ENCODE measurements at regions not wholly inside any gene's neighbourhood (a gene's known extent, or its start where the extent isn't known, plus 50 kb on each side); places are given as distances from the start of the nearest gene placed in this dataset.
"Not testable (repeated sequence)": the region's sequence is repeated elsewhere in the genome, so short reads cannot be mapped to it uniquely, and the experiment has no call there.

- no peaks in the 10 kb centered on the region for H4K20me1 ChIP-seq
- no peak overlapping the region for H3K27ac ChIP-seq
- H3K9ac ChIP-seq: no peak overlapping the region
- peaks cover 0 to 10% (median 0%) of the 10 kb centered on the region in 10 experiments; a peak in 7 of 20 replicates for H3K4me1 ChIP-seq
- H3K4me2 ChIP-seq: no peak overlapping the region
- no peak overlapping the region for H3K4me3 ChIP-seq
- H3K27me3 ChIP-seq: no peaks in the 10 kb centered on the region
- H3K9me3 ChIP-seq (replicated peaks in 1 of 11): peaks cover 39 to 64% (median 55%) of the 10 kb centered on the region in 11 experiments
- H3K36me3 ChIP-seq: no peaks in the 10 kb centered on the region
- no peak for TF ChIP-seq Cebpa-rat (IDR thresholded peaks at IDR 0.05)
Observed at GRCh38 chr12:67103521-67103920, 165.6 kb upstream of the CAND1 start.

GRCh38 chr12:67107235-67107634, 161.9 kb upstream of the CAND1 start:
- Histone ChIP-seq H3K4me3 (no peak overlapping the region), H3K27ac (no peak overlapping the region), H3K36me3 (no peaks in the 10 kb centered on the region), H3K4me1 (peaks cover 0 to 15% (median 4%) of the 10 kb centered on the region in 10 experiments; a peak in 10 of 20 replicates), H3K4me2 (peak overlapping the region in 4 of 11 experiments; percentile 1 to 37 (median 34); a peak in 5 of 22 replicates), H3K27me3 (no peaks in the 10 kb centered on the region), H4K20me1 (no peaks in the 10 kb centered on the region), H3K9me3 (replicated peaks in 1 of 11) (peaks cover 37 to 58% (median 46%) of the 10 kb centered on the region in 11 experiments), H3K9ac (no peak overlapping the region)
- no peak for TF ChIP-seq Cebpa-rat (IDR thresholded peaks at IDR 0.05)

- Histone ChIP-seq H4K20me1 (no peaks in the 10 kb centered on the region), H3K4me1 (peaks cover 0 to 21% (median 9%) of the 10 kb centered on the region in 10 experiments; a peak in 12 of 20 replicates), H3K36me3 (no peaks in the 10 kb centered on the region), H3K27me3 (no peaks in the 10 kb centered on the region), H3K9me3 (replicated peaks in 1 of 11) (peaks cover 36 to 52% (median 41%) of the 10 kb centered on the region in 11 experiments), H3K27ac (no peak overlapping the region), H3K4me2 (peak overlapping the region in 4 of 11 experiments; percentile 1 to 37 (median 34); a peak in 5 of 22 replicates), H3K9ac (no peak overlapping the region), H3K4me3 (no peak overlapping the region)
- TF ChIP-seq Cebpa-rat (IDR thresholded peaks at IDR 0.05): no peak
Observed at GRCh38 chr12:67107751-67108269, 161.3 kb upstream of the CAND1 start.

GRCh38 chr12:67110345-67110744, 158.8 kb upstream of the CAND1 start:
- not testable (repeated sequence) for H4K20me1 ChIP-seq, H3K27ac ChIP-seq, H3K27me3 ChIP-seq, H3K36me3 ChIP-seq, H3K9ac ChIP-seq, H3K4me3 ChIP-seq, H3K4me2 ChIP-seq
- Histone ChIP-seq H3K4me1 (peaks cover 0 to 25% (median 12%) of the 10 kb centered on the region in 10 experiments; a peak in 12 of 20 replicates), H3K9me3 (replicated peaks in 1 of 11) (peaks cover 27 to 36% (median 28%) of the 10 kb centered on the region in 11 experiments)

- no peak for TF ChIP-seq Cebpa-rat (IDR thresholded peaks at IDR 0.05)
- H3K27me3 ChIP-seq: no peaks in the 10 kb centered on the region
- peaks cover 0 to 25% (median 12%) of the 10 kb centered on the region in 10 experiments; a peak in 12 of 20 replicates for H3K4me1 ChIP-seq
- no peak overlapping the region; a peak in 1 of 22 replicates for H3K4me2 ChIP-seq
- H4K20me1 ChIP-seq: no peaks in the 10 kb centered on the region
- peaks cover 18 to 28% (median 20%) of the 10 kb centered on the region in 11 experiments for H3K9me3 ChIP-seq (replicated peaks in 1 of 11)
- no peak overlapping the region for H3K9ac ChIP-seq
- no peak overlapping the region for H3K27ac ChIP-seq
- no peak overlapping the region for H3K4me3 ChIP-seq
- H3K36me3 ChIP-seq: no peaks in the 10 kb centered on the region
Observed at GRCh38 chr12:67111182-67111581, 158.0 kb upstream of the CAND1 start.

- Histone ChIP-seq H3K27me3 (no peaks in the 10 kb centered on the region), H3K9ac (no peak overlapping the region), H3K4me1 (peaks cover 0 to 22% (median 12%) of the 10 kb centered on the region in 10 experiments; a peak in 12 of 20 replicates), H3K9me3 (replicated peaks in 1 of 11) (peaks cover 4 to 15% (median 7%) of the 10 kb centered on the region in 11 experiments), H4K20me1 (no peaks in the 10 kb centered on the region), H3K27ac (no peak overlapping the region), H3K4me3 (no peak overlapping the region), H3K4me2 (peak overlapping the region in 8 of 11 experiments; percentile 1 to 58 (median 44); a peak in 13 of 22 replicates), H3K36me3 (no peaks in the 10 kb centered on the region)
- TF ChIP-seq Cebpa-rat (IDR thresholded peaks at IDR 0.05): no peak
Observed at GRCh38 chr12:67112586-67112985, 156.6 kb upstream of the CAND1 start.

- Histone ChIP-seq H3K9me3 (replicated peaks in 1 of 11) (no peaks in the 10 kb centered on the region), H3K4me1 (peaks cover 0 to 18% (median 12%) of the 10 kb centered on the region in 10 experiments; a peak in 12 of 20 replicates), H3K4me3 (no peak overlapping the region), H3K27me3 (no peaks in the 10 kb centered on the region), H3K9ac (no peak overlapping the region), H4K20me1 (no peaks in the 10 kb centered on the region), H3K36me3 (no peaks in the 10 kb centered on the region), H3K27ac (no peak overlapping the region), H3K4me2 (no peak overlapping the region)
- TF ChIP-seq Cebpa-rat (IDR thresholded peaks at IDR 0.05): no peak
Observed at GRCh38 chr12:67116134-67116533, 153.0 kb upstream of the CAND1 start.

DNA sequence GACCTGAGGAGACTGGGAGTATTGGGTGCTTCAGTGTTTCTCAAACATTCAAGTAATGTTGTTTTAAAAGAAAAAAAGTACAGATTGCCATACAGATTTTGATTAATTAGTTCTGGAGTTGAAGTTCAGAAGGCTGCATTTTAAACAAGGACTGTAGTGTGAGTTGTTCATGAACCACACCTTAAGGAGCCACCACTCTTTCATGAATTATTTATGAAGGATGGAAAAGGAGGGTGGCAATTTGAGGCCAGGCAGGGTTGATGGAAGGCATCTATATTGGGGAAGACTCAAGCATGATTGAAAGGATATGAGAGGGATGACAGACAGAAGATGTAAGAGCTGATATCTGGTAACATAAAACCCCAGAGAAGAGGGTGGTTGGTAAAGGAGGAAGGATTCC, 146.6 kb upstream of the CAND1 start:
- H3K9ac ChIP-seq: no peak overlapping the region
- H3K4me2 ChIP-seq: no peak overlapping the region
- H3K27ac ChIP-seq: no peak overlapping the region
- H3K36me3 ChIP-seq: no peaks in the 10 kb centered on the region
- no peak for TF ChIP-seq Cebpa-rat (IDR thresholded peaks at IDR 0.05)
- no peaks in the 10 kb centered on the region for H3K4me1 ChIP-seq
- H3K9me3 ChIP-seq (replicated peaks in 1 of 11): no peaks in the 10 kb centered on the region
- H3K27me3 ChIP-seq: no peaks in the 10 kb centered on the region
- H3K4me3 ChIP-seq: no peak overlapping the region
- no peaks in the 10 kb centered on the region for H4K20me1 ChIP-seq

DNA sequence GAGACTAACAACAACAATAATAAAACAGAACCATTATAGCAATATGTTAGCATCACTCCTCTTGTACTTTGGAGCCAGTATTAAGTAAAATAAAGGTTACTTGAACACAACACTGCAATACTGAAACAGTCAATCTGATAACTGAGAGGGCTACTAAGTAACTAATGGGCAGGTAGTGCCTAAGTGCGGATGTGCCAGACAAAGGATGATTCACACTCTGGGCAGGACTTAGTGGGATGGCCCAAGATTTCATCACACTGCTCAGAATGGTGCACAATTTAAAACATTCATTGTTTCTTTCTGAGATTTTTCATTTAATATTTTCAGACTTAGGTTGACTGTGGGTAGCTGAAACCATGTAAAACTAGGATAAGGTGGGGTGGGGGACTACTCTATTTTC, 131.9 kb upstream of the CAND1 start:
- Histone ChIP-seq H3K4me1 (no peaks in the 10 kb centered on the region), H3K4me2 (no peak overlapping the region), H3K9me3 (replicated peaks in 1 of 11) (no peaks in the 10 kb centered on the region), H3K36me3 (no peaks in the 10 kb centered on the region), H3K4me3 (no peak overlapping the region), H3K27me3 (no peaks in the 10 kb centered on the region), H4K20me1 (no peaks in the 10 kb centered on the region), H3K9ac (no peak overlapping the region), H3K27ac (no peak overlapping the region)
- no peak for TF ChIP-seq Cebpa-rat (IDR thresholded peaks at IDR 0.05)
